H1 (cell line): ENCODE measurements at regions not wholly inside any gene's neighbourhood (a gene's known extent, or its start where the extent isn't known, plus 50 kb on each side); places are given as distances from the start of the nearest gene placed in this dataset.

ENCODE experiments used
- CTCF ChIA-PET: fragments of 300-600 bp; sonication (Branson Sonifier 250); formaldehyde crosslinking; loops from one replicate; lab custom pipeline; 2021; ENCODE audit not compliant: partially characterized antibody; lab: Charles Lee
- POLR2A ChIA-PET: fragments of 300-600 bp; sonication (Branson Sonifier 250); formaldehyde crosslinking; loops from one replicate; lab custom pipeline; 2021; ENCODE audit warnings: inconsistent platforms; ENCODE audit not compliant: partially characterized antibody; lab: Charles Lee
- DNase-seq, 2 experiments: peaks; one replicate each; pipeline versions ENCODE4 v3.0.0 to v3.0.0-alpha.2; 2010 to 2022; ENCODE audit warnings: low spot score in 2 of 2, low read depth in 1 of 2, mixed read lengths in 1 of 2
- FAIRE-seq: peaks from 2 replicates; lab custom pipeline; 2011; peaks lifted over from hg19 to GRCh38; lab: Jason Lieb, UNC
- H2AFZ ChIP-seq: 2 replicates; pipeline ENCODE4 v1.8.1; 2012; ENCODE audit warnings: low read length, inconsistent platforms
- H2AK5ac ChIP-seq: 2 replicates; pipeline ENCODE4 v1.6.1; 2013; ENCODE audit warnings: low read depth, low read length
- H2BK120ac ChIP-seq: replicated peaks from 2 replicates; pipeline ENCODE3; 2013; ENCODE audit warnings: low read depth, low read length, inconsistent platforms
- H2BK12ac ChIP-seq: 2 replicates; pipeline ENCODE4 v1.6.1; 2013; ENCODE audit warnings: low read depth, low read length
- H2BK15ac ChIP-seq: 2 replicates; pipeline ENCODE4 v1.6.1; 2013; ENCODE audit warnings: low read length
- H2BK20ac ChIP-seq: 2 replicates; pipeline ENCODE4 v1.6.1; 2013; ENCODE audit warnings: low read length
- H2BK5ac ChIP-seq: 2 replicates; pipeline ENCODE4 v1.6.1; 2013; ENCODE audit warnings: low read depth, low read length
- H3K14ac ChIP-seq: 2 replicates; pipeline ENCODE4 v1.6.1; 2013; ENCODE audit warnings: inconsistent platforms; ENCODE audit not compliant: insufficient read length
- H3K18ac ChIP-seq: 2 replicates; pipeline ENCODE4 v1.6.1; 2013; ENCODE audit warnings: low read length; ENCODE audit errors: extremely low read depth
- H3K23ac ChIP-seq: 2 replicates; pipeline ENCODE4 v1.6.1; 2013; ENCODE audit warnings: inconsistent platforms; ENCODE audit not compliant: insufficient read length
- H3K23me2 ChIP-seq: 2 replicates; pipeline ENCODE4 v1.6.1; 2013; ENCODE audit warnings: low read depth, low read length
- H3K27ac ChIP-seq: 2 replicates; pipeline ENCODE4 v1.6.1; 2011; ENCODE audit warnings: low read depth, low read length, inconsistent platforms
- H3K27me3 ChIP-seq, 4 experiments: replicated peaks in 1 of 4; 1 replicate in 1 of 4; 2 replicates in 3 of 4; pipeline versions ENCODE4 v1.6.1 to v1.8.1; 2011 to 2013; ENCODE audit warnings: low read length in 3 of 4, mild to moderate bottlenecking in 3 of 4, inconsistent platforms in 2 of 4, mixed read lengths in 2 of 4, moderate library complexity in 1 of 4; ENCODE audit not compliant: control insufficient read depth in 3 of 4, insufficient read depth in 3 of 4; ENCODE audit errors: extremely low read depth in 1 of 4
- H3K36me3 ChIP-seq, 4 experiments: 2 replicates each; pipeline versions ENCODE4 v1.6.1 to v1.8.1; 2011 to 2013; ENCODE audit warnings: mild to moderate bottlenecking in 4 of 4, low read length in 3 of 4, moderate library complexity in 2 of 4, control low read depth in 1 of 4, inconsistent platforms in 1 of 4; ENCODE audit not compliant: insufficient read depth in 4 of 4, control insufficient read depth in 2 of 4
- H3K4ac ChIP-seq: replicated peaks from 2 replicates; pipeline ENCODE3; 2013; ENCODE audit warnings: low read length, low read depth, mixed read lengths, inconsistent platforms; ENCODE audit not compliant: insufficient read length
- H3K4me1 ChIP-seq, 4 experiments: replicated peaks in 1 of 4; 1 replicate in 1 of 4; 2 replicates in 3 of 4; pipeline versions ENCODE4 v1.6.1 to v1.8.1; 2011 to 2013; ENCODE audit warnings: low read length in 3 of 4, inconsistent platforms in 2 of 4, mixed read lengths in 1 of 4; ENCODE audit not compliant: insufficient read depth in 4 of 4, control insufficient read depth in 3 of 4
- H3K4me2 ChIP-seq, 2 experiments: 2 replicates each; pipeline versions ENCODE4 v1.6.1 to v1.8.1; 2011 to 2013; ENCODE audit warnings: low read depth in 2 of 2, low read length in 2 of 2, control low read depth in 1 of 2, inconsistent platforms in 1 of 2, mild to moderate bottlenecking in 1 of 2; ENCODE audit not compliant: insufficient read depth in 1 of 2
- H3K4me3 ChIP-seq, 4 experiments: fragments of 200-600, 300-600 bp in 1 of 4; sonication (generic), shearing (Covaris generic), sonication (Bioruptor Twin) in 1 of 4; 2 replicates each; pipeline versions ENCODE4 v1.5.1 to v1.8.1; 2011 to 2016; ENCODE audit warnings: low read length in 4 of 4, low read depth in 3 of 4, control low read depth in 2 of 4, inconsistent platforms in 2 of 4, mild to moderate bottlenecking in 2 of 4, mixed read lengths in 1 of 4, moderate library complexity in 1 of 4; ENCODE audit not compliant: insufficient read depth in 2 of 4; ENCODE audit errors: extremely low read depth in 1 of 4
- H3K56ac ChIP-seq: replicated peaks from 2 replicates; pipeline ENCODE3; 2013; ENCODE audit warnings: low read depth, mild to moderate bottlenecking, mixed read lengths, low read length, inconsistent platforms; ENCODE audit not compliant: insufficient read length
- H3K79me1 ChIP-seq: 2 replicates; pipeline ENCODE4 v1.6.1; 2013; ENCODE audit warnings: low read depth, low read length, control low read depth
- H3K79me2 ChIP-seq, 2 experiments: 2 replicates each; pipeline versions ENCODE4 v1.6.1 to v1.8.1; 2012 to 2013; ENCODE audit warnings: low read length in 2 of 2, mild to moderate bottlenecking in 2 of 2, inconsistent platforms in 1 of 2; ENCODE audit not compliant: insufficient read depth in 2 of 2, control insufficient read depth in 1 of 2
- H3K9ac ChIP-seq, 4 experiments: replicated peaks in 1 of 4; 1 replicate in 1 of 4; 2 replicates in 3 of 4; pipeline versions ENCODE4 v1.6.1 to v1.8.1; 2011 to 2013; ENCODE audit warnings: low read depth in 3 of 4, low read length in 3 of 4, control low read depth in 2 of 4, mild to moderate bottlenecking in 2 of 4, moderate library complexity in 2 of 4, inconsistent platforms in 1 of 4; ENCODE audit errors: extremely low read depth in 1 of 4
- H3K9me3 ChIP-seq, 2 experiments: 2 replicates each; pipeline versions ENCODE4 v1.6.1 to v1.8.1; 2012 to 2013; ENCODE audit warnings: mild to moderate bottlenecking in 2 of 2, moderate library complexity in 2 of 2, control low read depth in 1 of 2, inconsistent platforms in 1 of 2, low read depth in 1 of 2, low read length in 1 of 2, mixed read lengths in 1 of 2; ENCODE audit not compliant: insufficient read depth in 2 of 2
- H4K20me1 ChIP-seq, 2 experiments: replicated peaks in 1 of 2; 2 replicates each; pipeline versions ENCODE3 to v1.8.1; 2011 to 2013; ENCODE audit warnings: inconsistent platforms in 2 of 2, low read length in 2 of 2, mild to moderate bottlenecking in 1 of 2; ENCODE audit not compliant: insufficient read depth in 2 of 2, control insufficient read depth in 1 of 2
- H4K5ac ChIP-seq: 2 replicates; pipeline ENCODE4 v1.6.1; 2013; ENCODE audit warnings: low read length, low read depth, mixed read lengths, inconsistent platforms; ENCODE audit not compliant: insufficient read length
- H4K8ac ChIP-seq: 2 replicates; pipeline ENCODE4 v1.8.0; 2013; ENCODE audit warnings: mild to moderate bottlenecking, moderate library complexity, low read length, inconsistent platforms; ENCODE audit not compliant: insufficient read depth; ENCODE audit errors: extremely low read depth
- H4K91ac ChIP-seq: replicated peaks from 2 replicates; pipeline ENCODE3; 2013; ENCODE audit warnings: low read length, mixed read lengths, inconsistent platforms; ENCODE audit not compliant: insufficient read length
- TAF1 ChIP-seq: IDR thresholded peaks from 2 replicates; pipeline ENCODE4 v1.6.1; 2011; ENCODE audit warnings: mild to moderate bottlenecking, low read depth, low read length
- TCF12 ChIP-seq: IDR thresholded peaks from 2 replicates; pipeline ENCODE4 v1.6.1; 2011; ENCODE audit warnings: low read depth, mild to moderate bottlenecking, low read length
- WGBS, 2 experiments: shearing (Covaris generic) in 1 of 2; methylation state at CpG; one replicate each; pipeline versions ENCODE4 v1.1.6 to v1.1.7; 2013 to 2015; ENCODE audit warnings: low lambda C conversion rate in 2 of 2, mixed read lengths in 2 of 2, inconsistent platforms in 1 of 2, low coverage in 1 of 2, missing lambda C conversion rate in 1 of 2; ENCODE audit not compliant: insufficient replicate concordance in 2 of 2, insufficient coverage in 1 of 2, insufficient read length in 1 of 2; ENCODE audit errors: extremely low coverage in 1 of 2, missing lambda C conversion rate in 1 of 2; 5-methylcytosine and 5-hydroxymethylcytosine counted together

DNA sequence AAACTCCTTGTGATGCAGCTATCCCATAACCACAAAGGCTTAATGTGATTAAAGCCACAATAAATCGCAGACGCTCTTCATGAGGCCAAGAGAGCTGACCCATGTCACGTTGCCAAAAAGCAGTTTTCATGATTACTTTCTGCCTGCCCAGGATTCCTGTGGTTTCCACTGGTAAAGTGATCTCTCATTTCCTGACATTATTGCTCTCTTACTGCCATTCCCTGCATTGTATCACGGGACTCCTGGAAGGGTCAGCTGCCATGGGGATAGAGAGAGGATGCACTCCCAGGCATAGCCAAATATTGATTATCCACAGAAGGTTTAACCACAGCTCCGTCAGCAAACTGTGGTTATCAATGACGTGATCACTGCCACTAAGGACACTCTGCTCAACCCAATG lies 103.8 kb upstream of the SLC1A3 start:
- Histone ChIP-seq H3K9me3 (no peaks in the 10 kb centered on the region), H3K27ac (no peak overlapping the region), H2BK5ac (no peak overlapping the region), H3K4me1 (no peaks in the 10 kb centered on the region), H3K56ac (no peak overlapping the region), H3K14ac (no peak overlapping the region), H3K36me3 (no peaks in the 10 kb centered on the region), H3K4ac (no peak overlapping the region), H2BK120ac (no peak overlapping the region)
- CTCF ChIA-PET, result interaction anchor here (1.4 to 7.4 kb wide), 5 partner anchors 9 to 194 kb away, joined by 3 to 72 read pairs (median 11); no protein-coding TSS in a partner anchor
- FAIRE-seq, result no peak
- 80% methylated on average over 6 of the region's 6 CpGs; no CpG with 5 or more reads in 1 of the 2 experiments for WGBS, 2 experiments
- TF ChIP-seq TAF1 (no peak), TCF12 (no peak)
- TF ChIP-seq, all 59 proteins: peak for 0
- Histone ChIP-seq H3K4me3 (no peak overlapping the region), H3K23ac (no peak overlapping the region), H4K8ac (no peak overlapping the region), H2BK12ac (no peak overlapping the region), H3K79me2 (no peaks in the 10 kb centered on the region), H2BK15ac (no peak overlapping the region), H3K23me2 (no peaks in the 10 kb centered on the region), H3K27me3 (no peaks in the 10 kb centered on the region), H4K91ac (no peak overlapping the region), H3K4me2 (no peak overlapping the region), H3K18ac (no peak overlapping the region), H2AK5ac (no peak overlapping the region), H2AFZ (no peak overlapping the region), H3K79me1 (no peaks in the 10 kb centered on the region), H2BK20ac (no peak overlapping the region), H3K9ac (no peak overlapping the region), H4K20me1 (no peaks in the 10 kb centered on the region), H4K5ac (no peak overlapping the region)
- DNase-seq, result no peak
- POLR2A ChIA-PET, result no interaction called here
